ENCODE measurements at regions not wholly inside any gene's neighbourhood (a gene's known extent, or its start where the extent isn't known, plus 50 kb on each side); places are given as distances from the start of the nearest gene placed in this dataset.

DNA sequence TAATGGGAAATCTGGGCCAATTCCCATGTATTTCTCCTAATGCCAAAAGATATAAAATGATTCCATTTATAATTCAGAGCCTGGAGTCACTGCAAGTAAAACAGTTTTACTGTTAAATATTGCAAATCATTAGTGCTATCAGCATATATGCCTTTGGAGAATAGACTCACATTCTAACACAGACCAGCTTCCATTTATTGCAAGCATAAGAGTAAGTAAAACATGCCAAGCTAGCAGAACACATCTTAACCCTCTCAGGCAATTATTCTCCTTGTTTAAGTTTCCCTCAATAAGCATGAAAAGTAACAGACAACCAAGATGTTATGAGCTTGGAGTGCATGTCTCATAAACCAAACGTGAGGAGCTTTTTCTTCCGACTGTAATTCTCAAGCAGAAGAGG is 173.9 kb upstream of the GRIP1 start:
- DNase-seq: no peak

- no peak for DNase-seq
Observed at GRCh38 chr12:66859751-66860440, 181.0 kb upstream of the GRIP1 start.

DNA sequence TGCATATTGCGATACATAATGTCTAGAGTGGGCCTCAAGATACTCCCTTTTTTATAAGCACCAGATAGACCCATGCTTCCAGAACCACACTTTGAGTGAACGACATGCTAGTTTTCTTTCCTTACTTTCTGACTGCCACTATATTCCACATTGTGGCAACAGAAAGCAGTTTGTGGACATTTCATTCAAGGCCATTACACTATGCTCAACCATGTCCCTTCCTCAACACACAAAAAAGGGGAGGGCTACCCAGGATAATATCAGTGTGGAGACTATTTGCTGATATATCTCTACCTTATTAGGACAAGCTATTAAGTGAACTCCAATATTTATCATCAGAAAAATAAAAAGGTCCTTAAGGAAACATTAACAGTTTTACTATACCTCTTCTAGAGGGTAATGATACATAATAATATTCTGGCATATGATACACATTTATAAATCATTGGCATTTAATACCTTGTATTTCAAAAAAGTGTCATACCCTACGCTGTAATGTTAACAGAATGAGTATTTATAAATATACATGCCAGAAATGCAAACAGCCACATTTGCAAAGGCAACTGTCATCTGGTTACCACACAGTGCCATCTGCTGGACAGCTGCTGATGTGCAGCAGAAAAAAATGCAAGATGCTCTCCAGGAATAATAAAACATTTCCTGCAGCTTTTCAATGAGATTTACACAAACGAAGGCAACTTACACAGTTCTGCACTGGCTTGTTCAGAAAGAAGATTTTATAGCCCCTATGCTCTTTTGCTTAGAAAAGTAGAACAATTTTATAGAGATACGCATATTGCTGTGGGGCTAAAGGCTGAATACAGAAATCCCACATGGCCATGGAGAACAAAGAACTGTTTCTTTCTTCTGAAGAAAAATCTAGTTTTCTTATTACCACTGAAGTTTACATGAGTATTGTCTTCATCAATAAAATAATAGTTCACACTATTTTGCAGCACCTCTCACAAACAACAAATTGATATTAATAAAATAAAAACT is 182.2 kb upstream of the GRIP1 start:
- peak; percentile 65 for DNase-seq

GRCh38 chr12:66862356-66862985 is 183.6 kb upstream of the GRIP1 start:
- no peak for DNase-seq

DNA sequence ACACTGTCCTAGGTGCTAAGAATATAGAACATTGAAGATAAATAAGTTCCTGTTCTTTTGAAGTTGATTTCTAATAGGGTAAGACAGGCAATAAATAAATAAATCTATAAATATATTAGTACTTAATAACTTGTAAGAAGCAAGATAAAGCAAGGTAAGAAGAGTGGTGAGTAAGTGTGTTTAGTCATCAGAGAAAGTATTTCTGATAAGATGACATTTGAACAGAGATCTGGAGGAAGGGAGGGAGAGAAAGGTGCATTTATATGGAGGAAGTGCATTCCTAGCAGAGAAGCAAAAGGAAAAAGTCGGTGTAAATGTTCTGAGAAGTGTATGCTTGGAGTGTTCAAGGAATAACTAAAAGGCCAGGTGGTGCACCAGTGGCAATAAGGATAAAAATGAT is 184.4 kb upstream of the GRIP1 start:
- DNase-seq: no peak

DNA sequence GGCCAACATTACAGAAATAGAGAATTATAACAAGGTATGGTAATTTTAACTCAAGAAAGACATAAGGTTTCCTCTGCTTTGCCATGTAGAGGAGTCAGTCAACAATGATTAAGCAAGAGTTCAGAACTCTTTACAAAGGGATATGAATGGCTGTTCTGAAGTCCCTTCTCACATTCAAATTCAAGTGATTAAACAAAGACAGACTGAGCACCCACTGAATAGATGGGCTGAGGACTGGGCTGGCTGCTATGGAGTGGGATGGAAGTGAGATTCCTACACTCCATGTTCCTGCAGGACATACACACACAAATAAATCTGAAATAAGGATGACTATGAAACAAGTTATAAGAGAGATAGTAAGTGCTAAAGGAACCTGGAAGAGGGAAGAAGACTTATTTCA is 199.0 kb upstream of the GRIP1 start:
- no peak for DNase-seq

DNA sequence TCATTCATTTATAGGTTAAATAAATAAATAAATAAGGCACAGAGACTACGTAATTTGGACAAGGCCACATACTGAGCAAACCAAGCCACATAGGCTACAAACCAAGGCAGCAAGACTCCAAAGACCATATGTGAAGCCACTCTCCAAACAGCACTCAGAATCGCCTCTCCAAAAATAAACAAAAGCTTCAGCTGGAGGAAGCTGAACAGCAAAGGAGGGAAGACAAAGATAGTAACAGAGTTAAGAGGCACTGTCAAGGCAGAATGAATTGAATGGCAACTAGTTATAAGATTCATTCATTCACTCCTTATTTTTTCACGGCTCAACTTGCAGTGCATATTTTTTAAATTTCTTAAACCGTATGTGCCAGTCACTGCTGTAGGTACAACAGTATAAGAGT is 200.5 kb upstream of the GRIP1 start:
- no peak for DNase-seq

DNA sequence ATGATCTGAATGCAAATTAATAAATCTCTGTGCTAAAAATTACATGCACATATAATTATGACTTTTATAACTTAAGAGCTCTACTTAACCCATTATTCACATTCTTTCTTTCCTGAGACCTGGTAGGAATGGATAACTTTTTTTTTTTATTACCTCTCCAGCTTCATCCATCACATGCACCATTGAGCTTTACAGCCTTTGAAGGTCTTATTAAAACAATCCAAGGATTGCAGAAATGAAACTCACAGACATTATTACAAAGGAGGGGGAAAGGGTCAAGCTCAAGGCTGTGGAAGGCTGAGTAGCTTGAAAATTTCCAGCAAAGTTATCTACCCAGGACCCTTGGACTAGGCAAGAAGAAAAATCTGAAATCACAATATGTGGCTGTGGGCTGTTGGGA is 202.5 kb upstream of the GRIP1 start:
- no peak for DNase-seq

GRCh38 chr12:66884091-66884490 is 205.2 kb upstream of the GRIP1 start:
- DNase-seq: no peak

GRCh38 chr12:66885115-66885875 is 206.4 kb upstream of the GRIP1 start:
- no peak for DNase-seq

DNA sequence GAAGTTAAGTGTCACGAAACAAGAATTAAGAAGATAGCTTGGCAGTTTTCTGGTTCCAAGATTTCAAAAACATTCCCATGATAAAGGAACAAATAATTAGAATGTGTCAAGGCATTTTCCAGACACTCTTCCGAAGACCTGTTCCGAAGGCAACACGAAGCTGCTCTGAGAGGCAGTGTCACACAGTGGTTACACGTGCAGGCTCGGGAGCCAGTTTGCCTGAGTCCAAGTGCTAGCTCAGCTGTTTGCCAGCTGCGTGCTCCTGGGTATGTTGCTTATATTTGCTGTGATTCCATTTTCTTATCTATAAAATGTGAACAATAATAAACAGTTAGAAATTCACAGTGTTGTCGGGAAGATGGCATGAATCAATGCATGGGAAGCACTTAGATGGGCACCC is 217.9 kb upstream of the GRIP1 start:
- DNase-seq: no peak

DNA sequence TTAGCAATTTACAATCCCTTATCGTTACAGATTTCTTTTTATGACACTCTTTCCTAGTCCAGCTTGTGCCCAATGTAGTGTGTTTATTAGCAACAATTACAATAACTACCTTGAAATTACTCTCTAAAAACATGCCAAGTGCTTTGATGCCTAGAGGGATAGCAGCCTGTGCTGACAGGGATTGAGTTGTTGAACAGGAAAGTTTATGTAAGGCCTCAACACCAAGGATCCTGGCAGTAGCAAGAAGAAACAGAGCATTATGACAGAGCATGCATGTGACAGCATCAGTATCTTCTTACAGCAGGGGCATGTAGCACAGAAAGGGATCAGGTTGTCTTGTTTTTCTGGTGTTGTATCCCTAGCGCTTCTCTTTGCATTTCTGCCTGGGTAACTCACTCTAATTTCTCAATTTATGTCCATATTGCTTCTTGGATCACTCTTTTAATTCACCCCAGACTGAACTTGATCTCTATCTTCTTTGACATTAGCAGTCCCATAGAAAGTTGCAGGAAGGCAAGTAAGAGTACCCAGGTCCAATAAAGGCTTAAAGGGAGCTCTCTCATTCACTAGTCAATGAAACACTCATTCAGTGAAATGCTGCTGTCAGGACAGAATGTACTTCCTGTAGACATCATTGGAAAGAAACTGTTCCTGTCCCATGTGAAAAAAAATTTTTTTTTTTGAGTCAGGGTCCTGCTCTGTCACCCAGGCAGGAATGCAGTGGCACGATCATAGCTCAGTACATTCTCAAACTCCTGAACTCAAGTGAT is 220.0 kb upstream of the GRIP1 start:
- no peak for DNase-seq

GRCh38 chr12:66899588-66899987 is 220.7 kb upstream of the GRIP1 start:
- no peak for DNase-seq

DNA sequence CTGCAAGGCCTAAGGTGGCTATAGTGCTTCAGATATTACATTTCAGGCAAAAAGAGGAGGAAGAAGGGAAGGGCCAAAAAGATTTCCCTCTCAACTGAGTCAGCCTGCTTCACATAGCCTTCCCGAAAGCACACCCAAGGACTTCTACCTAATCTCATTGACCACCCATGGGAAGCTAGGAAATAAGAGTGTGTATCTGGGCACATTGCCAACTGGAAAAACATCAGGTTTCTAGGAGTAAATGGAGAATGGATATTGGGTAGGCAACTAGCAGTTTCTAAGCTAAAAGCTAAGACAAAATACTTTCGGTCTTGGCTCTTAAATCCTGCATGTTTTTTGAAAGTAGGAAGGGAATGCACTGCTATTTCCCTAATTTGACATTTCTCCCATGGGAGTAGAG is 221.7 kb upstream of the GRIP1 start:
- no peak for DNase-seq

DNA sequence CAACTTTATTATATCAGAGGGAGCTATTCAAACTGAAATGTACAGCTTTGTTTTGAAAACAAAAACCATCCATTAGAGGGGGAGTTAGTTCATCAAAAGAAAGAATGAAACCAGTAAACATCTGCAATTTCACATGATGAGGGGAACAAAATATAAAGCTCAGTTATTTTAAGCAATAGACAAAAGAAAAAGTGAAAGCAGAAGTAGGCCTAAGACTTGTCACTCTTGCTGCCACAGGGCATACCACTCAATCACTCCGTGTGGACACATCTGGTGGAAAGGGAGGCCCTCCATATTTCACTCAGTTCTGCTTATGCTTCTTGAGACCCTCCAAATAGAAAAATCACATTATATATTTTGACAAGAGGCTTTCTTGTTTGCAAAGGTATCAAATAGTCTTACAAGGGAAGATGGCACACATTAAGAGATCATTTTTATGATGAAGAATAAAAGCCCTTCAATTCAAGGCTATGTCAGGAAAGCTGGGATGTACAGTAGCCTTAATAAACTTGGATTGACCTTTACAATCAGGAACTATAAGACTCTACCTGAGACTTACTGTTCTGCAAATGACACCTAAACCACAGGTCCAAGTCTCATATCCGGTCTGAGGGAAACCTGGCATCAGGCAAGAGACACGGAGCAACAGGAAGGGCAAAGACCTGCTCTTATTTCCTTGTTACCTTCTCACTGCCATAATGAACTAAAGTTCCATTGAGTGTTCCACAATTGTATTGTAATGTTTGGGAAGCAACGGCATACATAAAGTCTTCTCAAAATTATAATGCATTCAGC is 222.5 kb upstream of the GRIP1 start:
- DNase-seq: peak; percentile 18

GRCh38 chr12:66902020-66902419 is 223.1 kb upstream of the GRIP1 start:
- DNase-seq: no peak

DNA sequence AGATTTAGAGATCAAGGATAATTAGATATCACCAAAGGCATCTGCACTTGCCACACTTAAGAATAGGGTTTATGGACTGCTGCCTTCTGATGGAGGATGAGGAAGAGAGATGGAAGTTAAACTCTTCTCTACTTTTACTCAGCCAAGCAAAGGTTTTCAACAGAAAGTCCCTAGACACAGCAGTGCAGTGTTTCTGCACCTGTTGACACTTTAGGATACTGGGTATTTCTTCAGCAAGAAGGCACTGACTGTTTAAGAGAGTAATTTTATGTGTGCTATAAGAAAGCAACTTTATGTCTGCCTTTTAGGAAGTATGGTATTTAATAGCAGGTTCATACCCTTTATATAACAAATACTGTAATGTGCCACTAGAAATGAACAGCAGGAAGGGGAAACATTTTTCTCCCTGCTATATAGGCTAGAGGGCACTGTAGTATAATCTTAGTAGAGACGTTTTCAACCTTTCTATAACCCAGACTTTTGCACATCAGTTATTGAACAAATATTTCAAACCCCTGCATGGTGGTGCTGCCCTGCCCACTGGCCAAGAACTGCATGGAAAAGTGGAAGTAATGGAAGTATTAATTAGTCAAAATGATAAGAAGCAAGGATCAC is 225.0 kb upstream of the GRIP1 start:
- peak; percentile 10 for DNase-seq

- no peak for DNase-seq
Observed at GRCh38 chr12:66905201-66905600, 226.3 kb upstream of the GRIP1 start.

DNA sequence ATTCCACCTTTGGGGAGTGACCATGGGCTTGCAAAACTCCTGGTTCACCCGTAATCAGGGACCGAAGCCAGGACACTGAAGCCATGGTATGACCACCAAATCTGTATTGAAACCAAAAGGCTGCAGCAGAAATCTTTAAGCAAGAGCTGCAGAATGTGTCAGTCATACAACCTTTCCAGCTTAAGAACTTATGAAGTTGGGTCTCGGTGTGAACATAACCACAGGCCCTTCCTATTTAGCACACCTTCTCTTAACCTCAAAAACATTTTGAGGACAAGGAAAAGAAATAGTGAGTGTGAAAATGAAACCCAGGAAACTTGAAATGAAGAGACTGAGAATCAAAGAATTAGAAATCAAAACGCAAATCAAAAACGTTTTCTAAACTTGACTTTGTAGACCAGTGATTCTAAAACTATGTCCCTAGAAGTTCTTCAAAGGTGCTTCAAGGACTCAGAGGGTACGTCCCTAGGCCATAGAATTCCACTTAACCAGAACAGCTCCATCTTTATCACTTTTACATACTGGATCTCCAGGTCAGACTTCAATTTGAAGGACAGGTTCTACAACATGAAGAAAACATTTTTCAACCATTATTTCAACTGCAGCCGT is 231.6 kb upstream of the GRIP1 start:
- no peak for DNase-seq

DNA sequence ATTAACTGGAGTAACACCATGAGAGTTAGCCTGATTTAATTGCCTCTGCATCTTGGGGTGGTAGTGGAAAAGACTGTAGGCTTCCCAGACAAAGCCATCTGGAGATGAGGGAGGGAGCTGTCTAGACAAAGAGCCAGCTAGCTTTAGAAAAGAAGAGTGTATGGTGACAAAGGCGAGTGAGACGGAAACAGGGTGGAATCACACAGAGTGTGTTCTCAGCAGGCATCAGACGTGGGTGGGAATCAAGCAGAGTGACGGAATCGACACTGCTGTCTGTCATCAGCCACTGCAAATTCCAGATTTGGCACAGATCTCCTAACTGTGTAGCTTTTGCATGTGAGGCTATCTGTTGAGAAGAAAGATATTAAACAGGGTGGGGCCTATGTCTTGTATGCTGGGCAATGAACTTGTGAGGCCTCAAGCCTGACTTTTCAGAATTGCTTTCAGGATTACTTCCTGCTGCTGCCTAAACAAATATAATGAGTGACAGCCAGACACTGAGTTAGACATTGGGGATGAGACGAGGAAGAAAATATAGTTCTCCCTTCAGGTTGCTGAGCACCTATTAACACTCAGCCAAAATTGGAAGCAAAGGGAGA is 236.5 kb upstream of the GRIP1 start:
- no peak for DNase-seq

All from CD4-positive, alpha-beta T cell treated with Interleukin-10 for 1 hour (primary cell).